ENCODE measurements at regions not wholly inside any gene's neighbourhood (a gene's known extent, or its start where the extent isn't known, plus 50 kb on each side); places are given as distances from the start of the nearest gene placed in this dataset.

DNA sequence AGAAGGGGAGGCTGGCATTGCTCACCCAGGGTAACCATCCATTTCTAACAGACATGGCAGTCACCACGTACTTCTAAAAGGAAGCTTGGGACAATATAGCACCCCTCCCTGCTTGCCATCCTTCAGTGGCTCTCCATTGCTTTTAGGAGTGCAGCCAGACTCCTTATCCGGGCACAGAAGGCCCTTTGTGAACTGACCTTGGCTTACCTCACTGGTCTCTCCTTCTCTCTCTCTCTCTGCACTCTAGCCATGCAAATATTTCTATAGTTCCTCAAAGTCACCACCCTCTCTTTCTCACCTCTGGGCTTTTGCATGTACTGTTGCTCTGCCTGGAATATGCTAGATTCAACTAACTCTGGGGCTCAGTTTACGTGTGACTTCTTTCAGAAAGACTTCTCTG, 301.1 kb downstream of the SHQ1 start:
- Mint-ChIP-seq H3K9me3 (ENCODE audit: unreplicated experiment) (no peaks in the 10 kb centered on the region), H3K27me3 (ENCODE audit: insufficient read depth, unreplicated experiment) (no peaks in the 10 kb centered on the region), H3K27ac (ENCODE audit: low read depth, unreplicated experiment) (no peak overlapping the region), H3K4me1 (ENCODE audit: insufficient read depth, unreplicated experiment) (peaks cover 4% of the 10 kb centered on the region), H3K4me3 (ENCODE audit: unreplicated experiment) (no peak overlapping the region), H3K36me3 (ENCODE audit: insufficient read depth, unreplicated experiment) (no peaks in the 10 kb centered on the region)
- ChIA-PET CTCF (no interaction called here), POLR2A (no interaction called here)
- no peak for DNase-seq (ENCODE audit: unreplicated experiment)
- no TSS peak for BruUV-seq (replicated peaks)
- intact Hi-C loops (cut with micrococcal nuclease): no loop called here
- TF ChIP-seq, protein P1, sequence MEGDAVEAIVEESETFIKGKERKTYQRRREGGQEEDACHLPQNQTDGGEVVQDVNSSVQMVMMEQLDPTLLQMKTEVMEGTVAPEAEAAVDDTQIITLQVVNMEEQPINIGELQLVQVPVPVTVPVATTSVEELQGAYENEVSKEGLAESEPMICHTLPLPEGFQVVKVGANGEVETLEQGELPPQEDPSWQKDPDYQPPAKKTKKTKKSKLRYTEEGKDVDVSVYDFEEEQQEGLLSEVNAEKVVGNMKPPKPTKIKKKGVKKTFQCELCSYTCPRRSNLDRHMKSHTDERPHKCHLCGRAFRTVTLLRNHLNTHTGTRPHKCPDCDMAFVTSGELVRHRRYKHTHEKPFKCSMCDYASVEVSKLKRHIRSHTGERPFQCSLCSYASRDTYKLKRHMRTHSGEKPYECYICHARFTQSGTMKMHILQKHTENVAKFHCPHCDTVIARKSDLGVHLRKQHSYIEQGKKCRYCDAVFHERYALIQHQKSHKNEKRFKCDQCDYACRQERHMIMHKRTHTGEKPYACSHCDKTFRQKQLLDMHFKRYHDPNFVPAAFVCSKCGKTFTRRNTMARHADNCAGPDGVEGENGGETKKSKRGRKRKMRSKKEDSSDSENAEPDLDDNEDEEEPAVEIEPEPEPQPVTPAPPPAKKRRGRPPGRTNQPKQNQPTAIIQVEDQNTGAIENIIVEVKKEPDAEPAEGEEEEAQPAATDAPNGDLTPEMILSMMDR (IDR thresholded peaks at IDR 0.05; ENCODE audit: unreplicated experiment): no peak

DNA sequence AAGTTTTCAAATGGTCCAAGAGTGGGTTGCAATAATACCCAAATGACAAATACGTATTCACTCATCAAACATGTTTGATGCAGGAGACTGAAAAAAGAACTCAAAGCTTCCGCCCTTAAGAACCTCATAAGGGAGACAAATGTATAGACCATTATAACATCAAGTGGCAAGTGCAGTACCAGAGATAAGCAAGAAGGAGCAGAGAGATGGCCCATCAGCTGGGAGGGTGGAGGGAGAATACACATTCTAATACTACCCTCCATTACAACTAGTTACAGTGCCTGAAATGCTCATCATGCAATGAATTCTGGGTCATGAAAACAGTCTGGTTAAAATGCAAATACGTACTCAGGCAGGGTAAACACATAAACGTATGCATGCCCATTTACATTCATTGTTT, 304.0 kb downstream of the SHQ1 start:
- Mint-ChIP-seq H3K27me3 (ENCODE audit: insufficient read depth, unreplicated experiment) (no peaks in the 10 kb centered on the region), H3K4me3 (ENCODE audit: unreplicated experiment) (no peak overlapping the region), H3K27ac (ENCODE audit: low read depth, unreplicated experiment) (no peak overlapping the region), H3K4me1 (ENCODE audit: insufficient read depth, unreplicated experiment) (no peaks in the 10 kb centered on the region), H3K36me3 (ENCODE audit: insufficient read depth, unreplicated experiment) (no peaks in the 10 kb centered on the region), H3K9me3 (ENCODE audit: unreplicated experiment) (no peaks in the 10 kb centered on the region)
- TF ChIP-seq, protein P1 (IDR thresholded peaks at IDR 0.05; ENCODE audit: unreplicated experiment): no peak
- no peak for DNase-seq (ENCODE audit: unreplicated experiment)
- ChIA-PET CTCF (interaction anchor here (0.5 to 1.2 kb wide), 2 partner anchors 279 to 739 kb away, joined by 3 read pairs; no protein-coding TSS in a partner anchor), POLR2A (no interaction called here)
- BruUV-seq (replicated peaks): no TSS peak
- intact Hi-C loops (cut with micrococcal nuclease): no loop called here

DNA sequence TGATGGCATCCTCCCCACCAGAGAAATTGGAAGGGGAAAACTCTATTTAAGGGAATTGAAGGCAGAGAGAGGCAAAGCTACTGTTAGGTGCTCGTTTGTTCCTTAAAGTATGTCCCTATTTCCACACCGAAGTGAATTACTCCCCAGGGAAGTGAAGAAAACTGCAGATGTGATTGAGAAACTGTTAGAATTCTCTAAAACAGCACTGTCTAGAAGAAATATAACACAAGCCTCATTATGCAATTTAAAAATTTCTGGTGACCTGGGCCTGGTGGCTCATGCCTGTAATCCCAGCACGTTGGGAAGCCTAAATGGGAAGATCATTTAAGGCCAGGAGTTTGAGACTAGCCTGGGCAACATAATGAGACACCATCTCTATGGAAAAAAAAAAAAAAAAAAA, 305.0 kb downstream of the SHQ1 start:
- no peaks in the 10 kb centered on the region for H3K4me1 Mint-ChIP-seq (ENCODE audit: insufficient read depth, unreplicated experiment)
- TF ChIP-seq, protein P1 (IDR thresholded peaks at IDR 0.05; ENCODE audit: unreplicated experiment): no peak
- H3K27me3 Mint-ChIP-seq (ENCODE audit: insufficient read depth, unreplicated experiment): no peaks in the 10 kb centered on the region
- no peaks in the 10 kb centered on the region for H3K9me3 Mint-ChIP-seq (ENCODE audit: unreplicated experiment)
- H3K27ac Mint-ChIP-seq (ENCODE audit: low read depth, unreplicated experiment): no peak overlapping the region
- POLR2A ChIA-PET: interaction anchor here (0.6 kb wide), 2 partner anchors 12 to 485 kb away, joined by 3 read pairs; no protein-coding TSS in a partner anchor
- CTCF ChIA-PET: no interaction called here
- no peak for DNase-seq (ENCODE audit: unreplicated experiment)
- H3K4me3 Mint-ChIP-seq (ENCODE audit: unreplicated experiment): no peak overlapping the region
- intact Hi-C loops (cut with micrococcal nuclease): no loop called here
- H3K36me3 Mint-ChIP-seq (ENCODE audit: insufficient read depth, unreplicated experiment): no peaks in the 10 kb centered on the region
- no TSS peak for BruUV-seq (replicated peaks)

DNA sequence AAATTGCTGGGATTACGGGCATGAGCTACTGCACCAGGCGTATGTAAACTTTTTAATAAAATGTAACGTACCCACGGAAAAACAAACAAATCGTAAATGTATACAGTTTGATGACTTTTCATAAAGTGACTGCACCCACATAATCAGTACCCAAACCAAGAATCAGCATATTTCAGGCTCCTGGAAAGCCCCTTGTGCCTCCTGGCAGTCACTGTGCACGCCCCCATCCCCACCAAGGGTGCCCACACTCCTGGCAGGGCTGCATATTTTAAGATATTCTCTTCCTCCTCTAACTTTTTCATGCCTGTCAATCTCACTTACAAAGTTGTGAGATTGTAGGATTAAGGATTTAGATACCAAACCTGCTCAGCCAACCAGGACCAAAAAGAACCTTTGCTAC, 305.5 kb downstream of the SHQ1 start:
- no TSS peak for BruUV-seq (replicated peaks)
- ChIA-PET POLR2A (no interaction called here), CTCF (no interaction called here)
- Mint-ChIP-seq H3K27me3 (ENCODE audit: insufficient read depth, unreplicated experiment) (no peaks in the 10 kb centered on the region), H3K36me3 (ENCODE audit: insufficient read depth, unreplicated experiment) (no peaks in the 10 kb centered on the region), H3K4me3 (ENCODE audit: unreplicated experiment) (no peak overlapping the region), H3K27ac (ENCODE audit: low read depth, unreplicated experiment) (no peak overlapping the region), H3K9me3 (ENCODE audit: unreplicated experiment) (no peaks in the 10 kb centered on the region), H3K4me1 (ENCODE audit: insufficient read depth, unreplicated experiment) (no peaks in the 10 kb centered on the region)
- TF ChIP-seq, protein P1 (IDR thresholded peaks at IDR 0.05; ENCODE audit: unreplicated experiment): no peak
- intact Hi-C loops (cut with micrococcal nuclease): no loop called here
- no peak for DNase-seq (ENCODE audit: unreplicated experiment)

All from MCF 10A (cell line).